GM12878 (cell line): ENCODE measurements at regions not wholly inside any gene's neighbourhood (a gene's known extent, or its start where the extent isn't known, plus 50 kb on each side); places are given as distances from the start of the nearest gene placed in this dataset.

Source experiments
- CHD4 ChIP-seq: fragments of 200-600 bp; sonication (generic); IDR thresholded peaks from 2 replicates; pipeline ENCODE4 v1.6.1; 2016; ENCODE audit warnings: mild to moderate bottlenecking
- CTCF ChIP-seq, 3 experiments: IDR thresholded peaks in 2 of 3; conservative IDR thresholded peaks in 1 of 3; 2 replicates each; pipeline ENCODE4 v1.5.1; 2011; ENCODE audit warnings: low read depth in 3 of 3, low read length in 3 of 3, mild to moderate bottlenecking in 3 of 3, control low read depth in 2 of 3, moderate library complexity in 2 of 3, inconsistent platforms in 1 of 3, mixed read lengths in 1 of 3; ENCODE audit not compliant: control insufficient read depth in 2 of 3, insufficient read depth in 1 of 3; ENCODE audit errors: extremely low read depth in 1 of 3
- FOXK2 ChIP-seq: fragments of 450-650 bp; IDR thresholded peaks from 2 replicates; pipeline ENCODE4 v1.6.1; 2017; ENCODE audit warnings: mild to moderate bottlenecking, moderate library complexity
- MAX ChIP-seq: IDR thresholded peaks from 2 replicates; pipeline ENCODE4 v1.6.1; 2012; ENCODE audit warnings: low read depth, low read length, improper control_type of control experiment
- YBX1 ChIP-seq: fragments of 450-650 bp; IDR thresholded peaks from 2 replicates; pipeline ENCODE4 v1.6.1; 2016; ENCODE audit warnings: antibody characterized with exemption

GRCh38 chr1:38137164-38137563 lies 90.6 kb upstream of the POU3F1 start:
- no peak for TF ChIP-seq CHD4
- no peak for TF ChIP-seq YBX1
- no peak for TF ChIP-seq FOXK2
- TF ChIP-seq CTCF (IDR thresholded peaks at IDR 0.05 in 2 of 3, conservative IDR thresholded peaks at IDR 0.05 in 1 of 3; ENCODE audit: control insufficient read depth in 2 of 3, extremely low read depth in 1 of 3, insufficient read depth in 1 of 3, low read depth in 3 of 3, low read length in 3 of 3), result no peak
- TF ChIP-seq MAX, result no peak
